Prostate gland (tissue), 2 donors: ENCODE measurements at regions not wholly inside any gene's neighbourhood (a gene's known extent, or its start where the extent isn't known, plus 50 kb on each side); places are given as distances from the start of the nearest gene placed in this dataset.

Source experiments
- POLR2A ChIP-seq: fragments of 450-650 bp; IDR thresholded peaks from one replicate; pipeline ENCODE4 v1.6.1; 2016; ENCODE audit warnings: antibody characterized with exemption, mild to moderate bottlenecking
- POLR2AphosphoS5 ChIP-seq: sonication (generic); formaldehyde crosslinking; IDR thresholded peaks from one replicate; pipeline ENCODE4 v1.6.1; 2017; ENCODE audit warnings: antibody characterized with exemption
- TF ChIP-seq, protein P1 (sequence below), 4 experiments: fragments of 200-600 bp in 2 of 4; fragments of 450-650 bp in 2 of 4; sonication (generic) in 2 of 4; IDR thresholded peaks; 1 replicate in 3 of 4; 2 replicates in 1 of 4; pipeline ENCODE4 v1.5.1; 2016 to 2019; ENCODE audit warnings: antibody characterized with exemption in 4 of 4, mild to moderate bottlenecking in 2 of 4, moderate library complexity in 2 of 4

DNA sequence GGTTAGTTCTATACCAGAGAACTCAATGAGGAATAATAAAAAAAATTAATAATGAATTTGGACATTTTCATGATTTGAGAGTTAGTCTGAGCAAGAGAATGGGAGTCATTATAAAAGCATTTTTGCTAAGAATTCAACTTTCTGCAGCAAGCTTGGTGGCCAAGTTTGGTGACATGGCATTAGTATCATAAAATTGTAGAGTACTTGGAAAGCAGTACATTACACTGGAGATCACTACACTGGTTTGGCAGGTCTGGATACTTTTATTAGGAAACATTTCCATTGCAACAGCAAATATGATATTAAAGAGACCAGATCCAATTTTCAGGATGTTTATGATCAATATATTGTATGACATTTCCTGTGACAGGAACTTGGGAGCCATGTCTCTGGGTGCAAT, 249.1 kb upstream of the INTU start:
- TF ChIP-seq, protein P1, sequence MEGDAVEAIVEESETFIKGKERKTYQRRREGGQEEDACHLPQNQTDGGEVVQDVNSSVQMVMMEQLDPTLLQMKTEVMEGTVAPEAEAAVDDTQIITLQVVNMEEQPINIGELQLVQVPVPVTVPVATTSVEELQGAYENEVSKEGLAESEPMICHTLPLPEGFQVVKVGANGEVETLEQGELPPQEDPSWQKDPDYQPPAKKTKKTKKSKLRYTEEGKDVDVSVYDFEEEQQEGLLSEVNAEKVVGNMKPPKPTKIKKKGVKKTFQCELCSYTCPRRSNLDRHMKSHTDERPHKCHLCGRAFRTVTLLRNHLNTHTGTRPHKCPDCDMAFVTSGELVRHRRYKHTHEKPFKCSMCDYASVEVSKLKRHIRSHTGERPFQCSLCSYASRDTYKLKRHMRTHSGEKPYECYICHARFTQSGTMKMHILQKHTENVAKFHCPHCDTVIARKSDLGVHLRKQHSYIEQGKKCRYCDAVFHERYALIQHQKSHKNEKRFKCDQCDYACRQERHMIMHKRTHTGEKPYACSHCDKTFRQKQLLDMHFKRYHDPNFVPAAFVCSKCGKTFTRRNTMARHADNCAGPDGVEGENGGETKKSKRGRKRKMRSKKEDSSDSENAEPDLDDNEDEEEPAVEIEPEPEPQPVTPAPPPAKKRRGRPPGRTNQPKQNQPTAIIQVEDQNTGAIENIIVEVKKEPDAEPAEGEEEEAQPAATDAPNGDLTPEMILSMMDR (IDR thresholded peaks at IDR 0.05): no peak
- no peak for TF ChIP-seq POLR2A
- TF ChIP-seq POLR2AphosphoS5: no peak
